GM19099 (cell line): ENCODE measurements at regions not wholly inside any gene's neighbourhood (a gene's known extent, or its start where the extent isn't known, plus 50 kb on each side); places are given as distances from the start of the nearest gene placed in this dataset.

Source experiments
- POLR2A ChIP-seq: IDR thresholded peaks from 3 replicates; pipeline ENCODE4 v1.6.1; 2011; ENCODE audit warnings: low read depth; ENCODE audit not compliant: insufficient read length; ENCODE audit errors: extremely low read depth

GRCh38 chr5:56359809-56360685, 126.9 kb upstream of the ANKRD55 start:
- no peak for TF ChIP-seq POLR2A

GRCh38 chr5:56358703-56359681, 125.9 kb upstream of the ANKRD55 start:
- TF ChIP-seq POLR2A, result no peak

GRCh38 chr5:56358046-56358445, 124.9 kb upstream of the ANKRD55 start:
- TF ChIP-seq POLR2A, result no peak

- no peak for TF ChIP-seq POLR2A
These were observed 124.3 kb upstream of the ANKRD55 start for GRCh38 chr5:56357426-56357825.

GRCh38 chr5:56356836-56357160, 123.7 kb upstream of the ANKRD55 start:
- TF ChIP-seq POLR2A, result no peak

GRCh38 chr5:56356121-56356835, 123.1 kb upstream of the ANKRD55 start:
- TF ChIP-seq POLR2A, result no peak

GRCh38 chr5:56354836-56355235, 121.7 kb upstream of the ANKRD55 start:
- no peak for TF ChIP-seq POLR2A

GRCh38 chr5:56352808-56353590, 119.9 kb upstream of the ANKRD55 start:
- no peak for TF ChIP-seq POLR2A

GRCh38 chr5:56350597-56351170, 117.6 kb upstream of the ANKRD55 start:
- no peak for TF ChIP-seq POLR2A

GRCh38 chr5:56350011-56350596, 117.0 kb upstream of the ANKRD55 start:
- TF ChIP-seq POLR2A, result no peak

- no peak for TF ChIP-seq POLR2A
These were observed 116.3 kb upstream of the ANKRD55 start for GRCh38 chr5:56349461-56349860.

GRCh38 chr5:56346741-56347535, 113.8 kb upstream of the ANKRD55 start:
- TF ChIP-seq POLR2A, result no peak
